ENCODE measurements at regions not wholly inside any gene's neighbourhood (a gene's known extent, or its start where the extent isn't known, plus 50 kb on each side); places are given as distances from the start of the nearest gene placed in this dataset.

DNA sequence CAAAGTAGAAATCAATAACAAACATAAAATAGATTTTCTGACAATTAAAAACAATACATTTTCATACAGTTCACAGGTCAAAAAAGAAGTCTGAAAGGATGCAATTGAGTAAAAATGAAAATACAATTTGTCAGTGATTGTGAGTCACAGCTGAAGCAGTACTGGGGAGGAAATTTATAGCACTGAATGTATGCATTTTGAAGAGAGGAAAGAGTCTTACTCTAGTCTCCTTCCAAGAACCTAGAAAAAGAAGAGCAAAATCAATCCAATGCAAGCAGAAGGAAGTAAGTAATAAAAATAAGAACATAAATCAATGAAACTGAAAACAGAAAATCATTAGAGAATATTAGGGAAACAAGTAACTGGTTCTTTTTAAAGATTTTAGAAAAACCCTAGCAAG is 507.2 kb upstream of the IGFBP3 start:
- DNase-seq (ENCODE audit: extremely low read depth, low read depth): no peak

DNA sequence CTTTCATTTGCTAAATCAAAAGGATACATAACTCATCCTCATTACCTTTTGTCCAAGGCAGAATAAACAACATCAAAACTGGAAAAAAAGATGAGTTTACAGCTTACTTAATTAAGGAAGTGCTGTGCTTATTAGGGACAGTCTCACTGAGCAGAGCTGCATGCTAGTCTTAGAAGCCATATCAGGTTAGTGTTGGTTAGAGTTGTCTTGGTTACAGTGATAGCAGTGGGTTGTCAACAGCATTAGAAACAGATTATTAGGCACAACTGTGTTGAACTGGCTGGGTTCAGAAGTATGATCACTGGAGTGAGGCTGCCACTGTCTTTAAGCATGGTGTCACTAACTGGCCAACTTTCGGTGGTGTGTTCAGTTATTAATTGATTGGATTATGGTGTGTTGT is 503.9 kb upstream of the IGFBP3 start:
- no peak for DNase-seq (ENCODE audit: extremely low read depth, low read depth)

DNA sequence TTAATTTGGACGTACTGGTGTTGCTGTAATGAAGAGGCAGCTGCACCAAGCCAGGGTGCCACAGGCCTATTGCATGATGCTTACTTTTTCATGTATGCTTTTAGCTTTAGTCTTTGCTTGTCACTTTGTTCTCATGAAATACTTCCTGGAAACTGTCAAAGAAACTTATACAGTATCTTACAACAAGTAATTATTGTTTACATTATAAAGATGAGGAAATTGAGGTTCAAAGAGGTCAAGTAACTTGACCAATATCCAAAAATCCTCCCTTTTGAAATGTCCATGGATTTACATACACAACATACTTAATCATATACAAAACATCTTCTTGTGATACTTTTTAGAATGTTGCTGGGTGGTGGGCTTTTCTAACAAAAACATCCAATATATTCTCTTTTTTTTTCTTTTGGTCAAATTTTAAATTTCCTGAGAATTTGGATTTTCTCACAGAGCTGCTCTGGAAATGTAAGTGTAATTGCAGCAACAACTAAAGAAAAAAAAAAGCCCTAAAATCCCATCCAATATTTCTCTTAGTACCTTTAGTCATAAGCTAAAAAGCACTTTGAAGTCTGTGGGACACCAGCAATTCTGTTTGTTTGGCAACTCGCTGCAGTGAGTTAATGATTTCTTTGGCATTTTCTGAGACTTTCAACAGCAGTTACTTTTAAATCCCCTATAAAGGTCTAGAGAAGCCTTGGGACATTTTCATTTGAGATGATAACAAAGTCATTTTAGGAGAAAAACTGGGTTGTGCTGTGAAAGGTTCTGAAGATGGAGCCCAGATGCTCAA is 500.6 kb upstream of the IGFBP3 start:
- DNase-seq (ENCODE audit: extremely low read depth, low read depth): no peak

DNA sequence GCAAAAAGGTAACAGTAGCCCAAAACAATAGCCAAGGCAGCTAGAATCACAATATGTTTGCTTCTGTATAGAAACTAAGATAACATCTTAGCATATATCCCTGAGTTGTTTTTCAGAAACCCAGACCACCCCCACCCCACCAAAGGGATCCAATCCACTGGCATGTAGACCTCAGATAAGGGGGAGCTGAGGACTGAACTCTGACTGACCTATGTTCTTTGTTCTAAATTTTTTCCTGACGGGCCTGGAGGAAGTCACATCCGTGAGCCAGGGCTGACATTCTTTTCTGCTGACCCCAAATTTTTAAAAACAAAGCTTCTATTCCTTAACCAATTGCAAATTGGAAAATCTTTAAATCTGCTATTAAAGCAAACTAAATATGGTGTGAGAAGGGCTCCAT is 493.9 kb upstream of the IGFBP3 start:
- no peak for DNase-seq (ENCODE audit: extremely low read depth, low read depth)

DNA sequence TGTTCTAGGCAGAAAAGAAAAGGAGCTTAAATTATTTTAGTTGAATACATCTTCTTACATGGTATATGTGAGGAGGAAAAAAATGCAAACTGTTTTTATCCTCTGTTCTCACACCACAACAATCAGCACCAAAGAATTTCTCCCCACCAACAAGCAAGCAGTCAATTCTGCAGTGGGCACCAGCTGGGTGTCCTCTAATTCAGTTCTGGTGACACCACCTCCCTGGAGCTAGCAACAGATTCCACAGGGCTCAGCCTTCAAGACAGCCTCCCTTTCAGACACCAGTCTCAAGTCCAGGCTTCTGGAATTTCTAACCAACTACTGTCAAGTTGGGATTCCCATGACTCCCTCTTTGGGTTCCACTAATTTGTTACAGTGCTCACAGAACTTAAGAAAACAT is 490.2 kb upstream of the IGFBP3 start:
- DNase-seq (ENCODE audit: extremely low read depth, low read depth): no peak

DNA sequence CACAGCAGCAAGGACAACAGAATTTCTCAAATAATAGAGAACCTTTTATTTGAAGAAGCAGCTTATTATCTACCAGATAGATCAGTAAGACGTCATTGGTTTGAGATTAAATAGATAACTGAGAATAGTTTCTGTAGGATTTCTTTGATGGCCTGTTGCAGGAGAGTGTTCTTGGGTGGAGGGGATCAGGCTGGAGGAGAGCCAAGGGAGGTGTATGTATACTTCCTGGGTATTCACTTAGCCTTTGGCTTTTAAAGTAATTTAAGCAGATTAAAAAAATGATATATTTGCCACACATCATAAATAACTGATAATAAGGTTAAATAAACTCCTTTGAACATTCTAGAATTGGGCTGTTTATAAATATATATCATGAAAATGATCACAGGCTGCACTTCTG is 486.1 kb upstream of the IGFBP3 start:
- no peak for DNase-seq (ENCODE audit: extremely low read depth, low read depth)

DNA sequence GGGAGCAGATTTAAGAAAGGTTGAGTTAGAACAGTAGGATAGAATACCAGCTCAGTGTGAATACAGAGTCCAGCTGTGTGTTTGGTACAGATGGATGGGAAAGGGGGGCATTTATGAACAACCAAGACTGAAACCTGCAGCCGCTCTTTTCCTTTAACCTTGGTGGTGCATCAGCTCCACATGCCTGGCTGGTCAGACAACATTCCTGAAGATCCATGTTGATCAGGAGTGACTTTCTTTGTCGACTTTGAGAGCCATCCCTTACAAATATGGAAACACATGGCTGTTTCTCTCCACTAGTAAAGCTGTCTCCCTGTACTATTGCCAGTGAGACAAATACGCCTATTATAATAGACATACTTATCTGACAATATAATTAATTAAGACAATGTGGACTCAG is 476.5 kb upstream of the IGFBP3 start:
- no peak for DNase-seq (ENCODE audit: extremely low read depth, low read depth)

DNA sequence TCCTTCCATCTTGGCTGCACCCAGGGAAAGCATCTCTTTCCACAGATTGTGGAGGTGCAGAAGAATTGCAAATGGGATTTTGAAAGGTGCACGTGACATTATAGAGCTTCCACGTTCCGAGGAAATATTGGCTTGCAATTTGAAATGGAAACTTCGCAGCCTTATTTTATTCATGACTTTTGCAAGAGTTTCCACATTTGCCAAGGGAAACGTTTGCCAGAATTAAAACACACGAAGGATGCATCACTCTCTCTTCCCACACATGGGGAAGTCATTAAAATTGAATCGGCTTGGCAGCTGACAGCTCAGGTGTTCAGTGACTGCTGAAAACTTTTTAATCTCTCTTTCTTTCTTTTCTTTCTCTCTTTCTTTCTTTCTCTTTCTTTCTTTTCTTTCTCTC is 475.4 kb upstream of the IGFBP3 start:
- DNase-seq (ENCODE audit: extremely low read depth, low read depth): no peak

DNA sequence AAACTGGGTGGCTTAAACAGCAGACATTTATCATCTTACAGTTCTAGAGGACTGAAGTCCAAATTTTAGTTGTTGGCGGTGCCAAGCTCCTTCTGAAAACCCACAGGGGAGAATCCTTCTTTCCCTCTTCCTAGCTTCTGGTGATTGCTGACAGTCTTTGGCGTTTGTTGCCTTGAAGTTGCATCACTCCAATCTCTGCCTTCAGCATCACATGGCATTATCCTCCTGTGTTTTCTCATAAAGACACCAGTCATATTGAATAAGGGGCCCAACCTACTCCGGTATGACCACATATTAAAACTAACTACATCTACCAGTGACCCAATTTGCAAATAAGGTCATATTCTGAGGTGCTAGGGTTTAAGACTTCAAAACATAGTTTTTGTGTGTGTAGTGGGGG is 472.1 kb upstream of the IGFBP3 start:
- peak; percentile 51 for DNase-seq (ENCODE audit: extremely low read depth, low read depth)

DNA sequence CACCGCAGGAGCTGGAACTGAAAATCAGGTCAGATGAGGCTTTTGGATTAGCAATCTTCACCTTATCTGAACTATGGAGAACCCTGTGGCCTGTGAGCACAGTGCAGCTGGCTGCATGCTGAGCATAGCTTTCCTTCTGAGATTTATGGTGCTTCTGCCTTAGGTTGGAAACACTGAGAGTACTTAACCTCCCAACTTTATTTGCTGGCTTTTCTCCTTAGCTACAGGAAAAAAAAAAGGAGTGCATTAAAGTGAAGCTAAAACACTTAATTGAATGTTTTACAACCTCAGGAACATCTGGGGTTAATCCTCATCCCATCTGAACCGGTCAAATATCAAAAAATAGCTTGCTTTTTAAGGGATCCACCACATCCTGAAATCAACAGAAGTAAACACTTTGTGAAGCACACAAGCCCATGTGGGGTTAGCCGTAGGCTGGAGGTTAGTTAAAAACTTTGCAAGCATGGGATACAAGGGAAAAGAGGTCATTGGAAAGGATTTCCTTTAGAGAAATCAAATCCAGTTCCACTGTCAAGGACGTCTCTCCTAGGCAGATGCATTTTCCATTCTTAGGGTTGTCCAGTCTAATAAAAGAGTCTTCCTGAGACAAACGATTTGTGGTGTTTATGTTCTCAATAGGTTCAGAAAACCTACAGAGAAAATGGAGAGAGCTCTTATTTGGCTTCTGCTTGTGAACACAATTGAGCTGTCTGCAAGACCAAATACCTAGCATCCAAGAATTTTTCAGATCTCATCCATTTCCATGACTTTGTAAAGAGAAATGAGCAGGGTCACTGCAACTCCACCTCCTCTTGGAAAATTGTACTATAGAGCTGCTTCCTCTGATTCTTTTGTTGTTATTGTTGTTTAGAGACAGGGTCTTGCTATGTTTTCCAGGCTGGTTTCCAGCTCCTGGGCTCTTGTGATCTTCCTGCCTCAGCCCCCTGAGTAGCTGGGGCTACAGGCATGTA is 470.4 kb upstream of the IGFBP3 start:
- no peak for DNase-seq (ENCODE audit: extremely low read depth, low read depth)

DNA sequence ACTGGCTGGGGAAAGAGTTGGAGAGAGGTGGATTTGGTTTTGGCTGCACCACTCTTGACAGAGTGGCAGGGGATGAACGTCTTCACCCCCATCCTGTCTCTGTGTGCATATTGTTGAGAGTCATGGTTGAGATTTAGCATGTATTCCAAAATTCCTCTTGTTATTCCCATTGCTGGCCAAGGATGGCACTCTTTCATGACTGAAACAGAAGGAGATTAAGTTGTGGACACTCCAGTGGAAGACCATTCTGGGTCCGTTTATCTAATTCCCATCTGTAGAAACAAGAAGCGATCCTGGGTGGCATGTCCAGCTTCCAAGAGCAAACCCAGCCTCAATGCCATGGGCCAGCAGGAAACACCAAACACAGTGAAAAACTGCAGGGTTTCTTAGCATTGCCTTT is 469.0 kb upstream of the IGFBP3 start:
- no peak for DNase-seq (ENCODE audit: extremely low read depth, low read depth)

DNA sequence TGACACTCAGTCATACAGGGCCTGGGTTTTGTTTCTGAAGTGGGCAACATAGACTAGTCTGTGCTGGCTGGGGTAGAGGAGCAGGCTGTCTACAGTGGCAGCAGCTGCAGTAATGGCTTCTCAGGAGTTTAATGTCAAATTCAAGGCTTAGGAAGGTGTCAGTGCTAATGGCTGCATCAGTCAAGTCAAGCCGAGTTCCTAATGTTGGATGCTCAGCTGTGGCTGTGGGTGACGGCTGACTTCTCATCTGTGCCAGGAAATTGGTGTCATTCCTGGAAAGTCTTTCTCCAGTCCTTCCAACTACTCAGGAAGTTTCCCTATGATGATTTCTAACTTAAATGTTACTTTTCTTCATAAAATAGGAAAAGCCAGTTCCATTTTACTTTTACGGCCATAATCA is 468.1 kb upstream of the IGFBP3 start:
- DNase-seq (ENCODE audit: extremely low read depth, low read depth): no peak

DNA sequence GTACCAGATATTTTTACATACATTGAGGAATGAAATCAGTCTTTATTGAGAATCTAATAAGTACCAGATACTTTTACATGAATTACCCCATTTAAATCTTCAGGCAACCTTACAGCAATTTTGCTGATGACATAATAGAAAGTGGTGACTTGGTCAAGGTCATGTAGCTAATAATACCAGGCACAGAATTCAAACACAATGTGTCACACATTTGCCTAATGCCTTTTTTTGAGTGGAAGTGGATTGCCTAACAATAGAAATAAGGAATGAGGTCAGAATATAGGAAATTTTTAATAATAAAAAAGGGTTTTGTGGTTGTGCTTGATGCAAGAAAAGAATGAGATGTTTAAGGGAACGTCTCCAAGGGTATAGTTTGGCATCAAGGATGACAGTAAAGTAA is 466.6 kb upstream of the IGFBP3 start:
- no peak for DNase-seq (ENCODE audit: extremely low read depth, low read depth)

DNA sequence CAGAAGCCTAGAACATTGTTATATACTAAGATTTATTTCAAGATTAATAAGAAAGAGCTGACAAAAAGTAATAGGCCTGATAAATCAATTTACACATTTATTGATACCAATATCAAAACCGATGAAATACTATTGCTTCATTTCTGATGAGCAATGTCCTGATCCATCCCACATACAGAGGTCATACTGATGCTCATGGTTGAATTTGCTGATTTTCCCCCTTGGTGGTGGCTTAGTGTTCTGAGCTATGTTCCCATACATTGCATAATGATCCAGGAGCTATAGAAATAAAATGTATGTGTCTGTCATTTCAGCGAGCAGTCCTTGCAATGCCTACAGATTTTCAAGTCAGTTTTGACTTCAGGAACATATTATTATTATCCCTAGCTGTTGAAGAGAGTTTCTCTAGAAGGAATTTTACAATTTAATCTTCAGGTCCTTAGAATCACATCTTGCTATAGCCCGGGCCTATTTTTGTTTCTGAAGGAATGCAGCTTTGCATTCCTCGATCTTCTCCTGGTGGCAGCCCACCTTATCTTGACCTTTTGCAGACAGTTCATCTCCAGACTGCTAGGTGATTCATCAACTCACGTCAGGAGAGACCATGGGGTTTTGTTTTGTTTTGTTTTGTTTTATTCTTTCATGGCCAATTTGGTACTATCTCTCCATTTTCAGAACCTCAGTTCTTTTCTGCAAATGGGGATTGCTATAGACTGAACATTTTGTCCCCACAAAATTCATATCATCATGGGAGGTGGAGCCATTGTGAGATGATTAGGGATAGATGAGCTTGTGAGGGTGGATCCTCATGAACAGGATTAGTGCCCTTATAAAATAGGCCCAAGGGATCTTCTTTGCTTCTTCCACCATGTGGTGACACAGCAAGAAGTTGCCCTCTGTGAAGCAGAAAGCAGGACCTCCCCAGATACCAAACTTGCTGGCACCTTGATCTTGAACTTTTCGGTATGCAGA is 465.6 kb upstream of the IGFBP3 start:
- no peak for DNase-seq (ENCODE audit: extremely low read depth, low read depth)

DNA sequence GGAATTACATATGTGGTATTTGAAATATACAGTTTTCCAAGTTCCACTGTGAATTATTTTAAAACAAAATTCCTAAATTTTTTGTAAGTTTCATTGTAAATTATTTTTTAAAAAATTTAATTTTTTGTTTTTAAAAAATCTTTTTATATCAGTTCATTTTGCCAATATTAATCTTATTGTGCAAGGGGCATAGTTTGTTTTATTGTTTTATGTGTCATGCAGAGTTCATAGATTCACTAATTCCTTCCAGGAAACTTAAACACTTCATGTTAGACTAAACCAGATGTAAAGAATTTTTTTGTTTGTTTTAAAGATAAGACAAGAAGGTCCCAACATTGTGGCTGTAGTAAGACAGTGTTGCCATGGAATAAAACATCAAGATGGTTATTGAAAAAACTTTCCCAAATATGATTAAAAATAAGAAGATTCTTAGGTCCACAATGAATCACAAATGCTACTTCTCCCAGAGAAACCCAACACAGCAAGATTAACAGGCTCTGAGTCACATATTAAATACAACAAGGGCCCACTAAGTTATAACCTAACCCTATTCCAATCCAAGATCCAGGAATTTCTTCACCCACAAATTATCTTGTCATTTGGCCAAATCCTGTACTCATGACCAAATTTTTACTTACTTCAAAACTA is 464.7 kb upstream of the IGFBP3 start:
- DNase-seq (ENCODE audit: extremely low read depth, low read depth): no peak

DNA sequence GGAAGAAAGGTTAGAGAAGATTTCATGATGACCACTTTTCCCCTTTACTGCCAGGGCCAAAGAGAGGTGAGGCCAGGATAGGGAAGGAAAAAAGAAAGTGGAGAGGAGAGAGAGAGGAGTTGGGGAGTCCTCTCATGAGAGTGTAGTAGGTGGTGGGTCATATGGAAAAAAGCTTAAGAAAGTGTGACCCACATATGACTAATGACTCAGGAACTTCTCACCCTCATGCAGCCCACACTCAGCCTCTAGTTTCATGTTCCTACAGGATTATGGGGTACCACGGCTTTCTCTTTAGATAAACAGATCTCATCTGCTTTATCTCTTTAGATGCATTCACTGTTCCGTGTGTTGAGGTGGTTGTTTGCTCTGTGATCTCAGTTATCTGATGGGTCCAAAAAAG is 462.5 kb upstream of the IGFBP3 start:
- no peak for DNase-seq (ENCODE audit: extremely low read depth, low read depth)

DNA sequence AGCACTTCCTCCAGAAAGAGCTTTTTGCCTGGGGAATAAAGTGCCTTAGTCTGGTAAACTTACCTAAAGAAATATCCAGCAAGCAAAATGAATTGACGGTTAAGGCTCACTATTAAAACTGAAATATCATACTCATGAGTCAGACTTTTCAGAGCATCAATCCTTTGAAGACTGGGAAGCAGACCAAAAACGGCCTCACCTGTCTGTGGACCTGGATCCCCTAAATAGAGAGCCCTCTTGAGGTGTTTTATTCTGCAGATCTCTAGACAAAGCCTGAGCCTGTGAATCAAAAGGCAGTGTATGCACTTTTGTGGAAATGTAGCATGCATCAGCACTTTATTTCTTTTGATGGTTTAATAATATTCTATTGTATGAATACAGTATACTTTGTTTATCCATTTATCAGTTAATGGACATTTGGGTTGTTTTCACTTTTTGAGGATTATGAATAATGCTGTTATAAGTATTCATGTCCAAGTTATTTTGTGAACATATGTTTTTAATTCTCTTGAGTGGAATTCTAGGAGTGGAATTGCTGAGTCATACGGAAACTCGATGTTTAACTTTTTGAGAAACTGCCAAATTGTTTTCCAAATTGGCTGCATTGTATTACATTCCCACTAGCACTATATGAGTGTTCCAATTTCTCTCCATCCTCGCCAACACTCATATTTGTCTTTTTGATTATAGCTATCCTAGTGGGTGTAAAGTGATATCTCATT is 449.0 kb upstream of the IGFBP3 start:
- no peak for DNase-seq (ENCODE audit: extremely low read depth, low read depth)

DNA sequence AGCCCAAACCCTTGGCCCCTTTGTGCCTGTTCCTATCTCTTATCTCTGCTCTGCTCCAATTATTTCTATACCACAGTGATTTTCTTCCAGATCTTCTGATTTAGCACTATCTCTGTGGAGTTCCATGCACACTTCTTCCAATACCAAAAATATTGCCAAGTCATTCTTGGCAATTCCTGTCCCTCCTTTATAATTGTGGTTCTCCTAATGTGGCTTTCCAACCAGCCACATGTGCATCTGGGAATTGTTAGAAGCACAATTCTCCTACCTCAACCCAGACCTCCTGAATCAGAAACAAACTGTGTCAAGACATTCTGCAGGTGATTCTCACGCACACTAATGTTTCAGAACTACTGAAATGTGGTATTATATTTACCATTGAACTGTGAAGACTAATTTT is 447.8 kb upstream of the IGFBP3 start:
- DNase-seq (ENCODE audit: extremely low read depth, low read depth): no peak

DNA sequence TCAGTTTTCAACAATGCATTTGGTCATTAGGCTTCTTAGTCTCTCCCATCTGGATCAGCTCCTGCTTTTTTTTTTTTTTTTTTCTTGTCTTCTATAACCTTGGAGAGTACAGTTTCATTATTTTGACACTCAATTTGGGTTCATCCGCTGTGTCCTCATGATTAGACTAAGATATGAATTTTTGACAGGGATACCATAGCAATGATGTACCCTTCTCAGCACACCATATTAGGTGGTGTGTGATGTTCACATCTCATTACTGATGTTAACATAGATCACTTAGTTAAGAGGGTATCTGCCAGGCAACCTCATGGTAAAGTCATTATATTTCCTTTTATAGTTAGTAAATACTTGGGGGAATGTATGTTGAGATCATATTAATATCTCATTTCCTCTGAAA is 445.5 kb upstream of the IGFBP3 start:
- DNase-seq (ENCODE audit: extremely low read depth, low read depth): no peak

DNA sequence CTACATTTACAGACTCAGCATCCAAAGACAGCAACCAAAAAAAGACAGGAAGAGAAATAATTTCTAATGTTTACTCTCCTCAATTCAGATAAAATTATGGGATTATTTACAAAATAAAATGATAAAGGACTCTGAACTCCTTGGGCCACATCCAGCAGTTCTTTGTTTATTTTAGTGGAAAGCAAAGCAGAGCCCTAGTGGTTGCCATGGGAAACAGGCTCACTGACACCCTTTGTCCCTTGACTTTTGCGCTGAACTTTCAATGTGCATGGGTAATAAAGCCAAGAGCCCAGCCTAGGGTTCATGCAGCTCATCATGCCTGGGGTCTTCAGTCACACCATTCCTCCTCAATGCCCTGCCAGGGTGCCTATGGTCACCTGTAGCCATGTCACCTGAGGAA is 442.6 kb upstream of the IGFBP3 start:
- DNase-seq (ENCODE audit: extremely low read depth, low read depth): no peak

All from NCI-H460 (cell line).